Spleen (tissue), 11 donors: ENCODE measurements at regions not wholly inside any gene's neighbourhood (a gene's known extent, or its start where the extent isn't known, plus 50 kb on each side); places are given as distances from the start of the nearest gene placed in this dataset.
"Not testable (repeated sequence)": the region's sequence is repeated elsewhere in the genome, so short reads cannot be mapped to it uniquely, and the experiment has no call there.

Experiments used
- DNase-seq: peaks from one replicate; pipeline ENCODE4 v3.0.0-alpha.2; 2020
- H3K27ac ChIP-seq, 8 donors: fragments of 200-600 bp; sonication (generic) in 7 of 8; 1 replicate in 4 of 8; 2 replicates in 4 of 8; pipeline versions ENCODE4 v1.5.0 to v1.8.0; 2016 to 2021; ENCODE audit warnings: inconsistent platforms in 4 of 8, mild to moderate bottlenecking in 4 of 8, moderate library complexity in 1 of 8
- H3K27me3 ChIP-seq, 7 donors: fragments of 200-600 bp; sonication (generic) in 6 of 7; replicated peaks in 1 of 7; 1 replicate in 4 of 7; 2 replicates in 3 of 7; pipeline versions ENCODE4 v1.5.0 to v1.8.0; 2016 to 2021; ENCODE audit warnings: inconsistent platforms in 3 of 7, mild to moderate bottlenecking in 1 of 7
- H3K36me3 ChIP-seq, 6 donors: fragments of 200-600 bp; sonication (generic) in 5 of 6; 1 replicate in 4 of 6; 2 replicates in 2 of 6; pipeline versions ENCODE4 v1.5.0 to v1.8.0; 2016 to 2021; ENCODE audit warnings: inconsistent platforms in 2 of 6
- H3K4me1 ChIP-seq, 6 donors: fragments of 200-600 bp; sonication (generic) in 5 of 6; 1 replicate in 3 of 6; 2 replicates in 3 of 6; pipeline versions ENCODE4 v1.5.0 to v1.8.0; 2016 to 2021; ENCODE audit warnings: inconsistent platforms in 3 of 6
- H3K4me3 ChIP-seq, 8 donors: fragments of 200-600 bp; sonication (generic) in 7 of 8; 1 replicate in 4 of 8; 2 replicates in 4 of 8; pipeline versions ENCODE4 v1.5.0 to v1.8.0; 2016 to 2021; ENCODE audit warnings: inconsistent platforms in 4 of 8, mild to moderate bottlenecking in 4 of 8, moderate library complexity in 2 of 8
- H3K9me3 ChIP-seq, 8 donors: fragments of 200-600 bp; sonication (generic) in 7 of 8; 1 replicate in 4 of 8; 2 replicates in 4 of 8; pipeline versions ENCODE4 v1.5.0 to v1.8.0; 2016 to 2021; ENCODE audit warnings: inconsistent platforms in 4 of 8
- CTCF ChIP-seq, 11 experiments: fragments of 200-600 bp in 7 of 11; fragments of 450-650 bp in 4 of 11; sonication (generic) in 4 of 11; IDR thresholded peaks in 8 of 11; conservative IDR thresholded peaks in 3 of 11; 1 replicate in 7 of 11; 2 replicates in 4 of 11; pipeline versions ENCODE4 v1.4.0 to v1.8.0; 2016 to 2021; ENCODE audit warnings: antibody characterized with exemption in 11 of 11, inconsistent platforms in 4 of 11, mild to moderate bottlenecking in 1 of 11
- POLR2A ChIP-seq, 3 donors: fragments of 450-650 bp; IDR thresholded peaks; one replicate each; pipeline ENCODE4 v1.5.1; 2017; ENCODE audit warnings: antibody characterized with exemption in 3 of 3, mild to moderate bottlenecking in 1 of 3
- POLR2AphosphoS5 ChIP-seq, 3 donors: sonication (generic); formaldehyde crosslinking; IDR thresholded peaks; one replicate each; pipeline ENCODE4 v1.5.1; 2017; ENCODE audit warnings: antibody characterized with exemption in 3 of 3
- WGBS, 5 donors: extraction: QIAGEN DNeasy Blood & Tissue Kit in 3 of 5; methylation state at CpG; one replicate each; pipeline versions ENCODE4 v1.1.5 to v1.1.7; 2013 to 2018; 5-methylcytosine and 5-hydroxymethylcytosine counted together
- intact Hi-C: fragments of 100-400 bp; cut with DNase I; formaldehyde crosslinking; loops from one replicate; pipeline ENCODE4 v1.15.0; 2023; ENCODE audit warnings: low total_unique reads
- donor health status: healthy with polysubstance abuse.
- donor health status: DM: no; HTN: no; CAD: no; lungs with moderate emphysema.
- donor health status: DM: no; HTN: no; CAD: no.
- donor health status: Bipolar disorder and iron deficiency.
- donor health status: healthy.
- donor health status: DM: no; HTN: no; CAD: no.
- donor health status: DM: yes; HTN: yes; CAD: no.

DNA sequence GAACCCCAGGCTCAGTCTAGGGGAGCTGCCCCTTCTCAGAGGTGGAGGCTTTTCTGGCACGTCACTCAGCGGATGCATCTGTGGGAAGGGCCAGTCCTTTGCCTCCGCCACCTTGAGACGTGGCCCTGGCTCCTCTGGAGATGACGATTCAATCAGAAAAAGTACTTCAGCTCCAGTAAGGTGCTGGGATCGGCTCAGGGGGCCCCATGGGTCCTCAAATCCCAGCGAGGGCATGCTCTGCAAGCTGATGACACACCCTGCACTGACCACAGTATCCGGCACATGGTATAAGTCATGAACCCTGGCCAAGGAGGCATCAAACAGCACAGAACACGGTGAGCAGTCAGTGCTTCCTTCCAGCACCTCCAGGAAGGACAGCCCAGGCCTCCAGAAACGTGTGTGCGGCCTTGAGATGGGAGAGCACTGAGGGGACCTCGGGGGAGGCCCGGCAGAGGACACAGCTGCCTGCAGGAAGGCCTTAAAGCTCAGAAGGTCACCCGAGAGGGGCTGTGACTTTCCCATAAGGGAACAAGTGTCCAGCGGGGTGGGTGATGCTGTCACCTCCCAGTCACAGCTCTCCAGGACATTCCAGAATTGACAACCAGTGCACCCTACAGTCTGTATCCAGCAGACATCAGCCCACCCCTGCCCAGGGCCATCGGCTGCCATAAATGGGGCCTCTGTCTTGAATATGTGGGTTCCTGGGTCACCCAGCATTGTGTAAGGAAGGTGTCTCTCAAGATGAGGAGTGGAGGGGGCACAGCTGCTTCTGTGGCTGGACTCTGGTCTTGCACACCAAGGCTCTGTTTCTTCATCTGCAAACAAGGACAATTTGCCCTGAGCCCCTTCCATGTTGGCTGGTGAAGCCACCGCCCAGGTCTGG lies 205.8 kb downstream of the NDUFA10 start:
- WGBS, 5 donors, result 74 to 89% (median 82%) methylated on average over 11 to 17 of the region's 17 CpGs
- H3K4me3 ChIP-seq, result no peak overlapping the region
- H3K36me3 ChIP-seq, result no peaks in the 10 kb centered on the region
- intact Hi-C loops, result no loop called here
- no peak for TF ChIP-seq CTCF (IDR thresholded peaks at IDR 0.05 in 8 of 11, conservative IDR thresholded peaks at IDR 0.05 in 3 of 11)
- TF ChIP-seq POLR2AphosphoS5 (IDR thresholded peaks at IDR 0.05), result peak in 1 of 3 donors; percentile 40
- H3K4me1 ChIP-seq, result no peaks in the 10 kb centered on the region
- no peaks in the 10 kb centered on the region for H3K9me3 ChIP-seq
- peaks cover 0 to 11% (median 0%) of the 10 kb centered on the region in 7 donors for H3K27me3 ChIP-seq
- DNase-seq, result peak; percentile 52
- H3K27ac ChIP-seq, result no peak overlapping the region

DNA sequence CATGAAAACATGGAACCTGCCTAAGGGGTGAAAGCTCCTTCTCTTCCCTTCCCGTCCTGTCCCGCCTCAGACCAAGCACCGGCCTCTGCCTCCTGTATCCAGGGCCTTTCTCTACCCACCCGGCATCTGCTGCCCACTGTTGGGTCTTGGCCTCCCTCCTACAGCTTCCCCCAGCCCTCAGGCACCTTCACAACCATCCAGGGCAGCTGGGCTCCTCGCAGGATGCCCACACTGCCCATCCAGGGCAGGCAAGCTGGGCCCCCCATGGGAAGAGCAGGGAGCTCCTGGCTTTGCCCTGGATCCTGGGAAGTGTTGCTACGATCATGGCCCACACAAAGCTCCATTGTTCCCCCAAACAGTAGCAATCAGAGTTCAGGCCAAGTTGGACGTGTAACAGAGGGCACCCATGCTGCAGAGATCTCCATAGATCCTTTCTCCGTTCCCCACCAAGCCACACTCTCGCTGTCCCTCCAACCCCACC lies 206.6 kb downstream of the NDUFA10 start:
- no peaks in the 10 kb centered on the region for H3K36me3 ChIP-seq
- WGBS, 5 donors, result 87 to 91% (median 88%) methylated on average over 8 to 9 of the region's 9 CpGs
- H3K27ac ChIP-seq, result no peak overlapping the region
- H3K4me3 ChIP-seq, result no peak overlapping the region
- TF ChIP-seq CTCF (IDR thresholded peaks at IDR 0.05 in 8 of 11, conservative IDR thresholded peaks at IDR 0.05 in 3 of 11), result no peak
- TF ChIP-seq POLR2A (IDR thresholded peaks at IDR 0.05), result no peak
- TF ChIP-seq POLR2AphosphoS5 (IDR thresholded peaks at IDR 0.05), result no peak
- peaks cover 0 to 13% (median 0%) of the 10 kb centered on the region in 7 donors for H3K27me3 ChIP-seq
- intact Hi-C loops, result no loop called here
- peak; percentile 56 for DNase-seq
- no peaks in the 10 kb centered on the region for H3K9me3 ChIP-seq
- H3K4me1 ChIP-seq, result no peaks in the 10 kb centered on the region

GRCh38 chr2:239818086-239818485 lies 207.1 kb downstream of the NDUFA10 start:
- intact Hi-C loops, result no loop called here
- Histone ChIP-seq H3K4me3 (no peak overlapping the region), H3K27me3 (peaks cover 0 to 15% (median 0%) of the 10 kb centered on the region in 7 donors), H3K4me1 (no peaks in the 10 kb centered on the region), H3K9me3 (no peaks in the 10 kb centered on the region), H3K27ac (no peak overlapping the region), H3K36me3 (no peaks in the 10 kb centered on the region)
- no peak for DNase-seq
- no peak for TF ChIP-seq CTCF (IDR thresholded peaks at IDR 0.05 in 8 of 11, conservative IDR thresholded peaks at IDR 0.05 in 3 of 11)
- TF ChIP-seq POLR2AphosphoS5 (IDR thresholded peaks at IDR 0.05), result no peak
- no peak for TF ChIP-seq POLR2A (IDR thresholded peaks at IDR 0.05)
- 83 to 90% (median 86%) methylated on average over 5 of the region's 5 CpGs for WGBS, 5 donors

- H3K4me3 ChIP-seq, DNase-seq, intact Hi-C loops, H3K4me1 ChIP-seq, H3K36me3 ChIP-seq, H3K27ac ChIP-seq, H3K9me3 ChIP-seq: not testable (repeated sequence)
- H3K27me3 ChIP-seq, result peaks cover 0 to 15% (median 0%) of the 10 kb centered on the region in 7 donors
- WGBS, 5 donors, result 63 to 78% (median 69%) methylated on average over 6 to 8 of the region's 8 CpGs
These were observed 207.6 kb downstream of the NDUFA10 start for GRCh38 chr2:239817468-239818031.
